GM12875 (cell line): ENCODE measurements at regions not wholly inside any gene's neighbourhood (a gene's known extent, or its start where the extent isn't known, plus 50 kb on each side); places are given as distances from the start of the nearest gene placed in this dataset.

Source experiments
- H3K4me3 ChIP-seq: one replicate; pipeline ENCODE4 v1.5.1; 2011; ENCODE audit warnings: low read depth, low read length, control low read depth
- TF ChIP-seq, protein P1 (sequence below): IDR thresholded peaks from 2 replicates; pipeline ENCODE4 v1.5.1; 2011; ENCODE audit warnings: low read depth, mild to moderate bottlenecking, control low read depth, inconsistent platforms, low read length, moderate library complexity, borderline replicate concordance; ENCODE audit not compliant: insufficient read depth

DNA sequence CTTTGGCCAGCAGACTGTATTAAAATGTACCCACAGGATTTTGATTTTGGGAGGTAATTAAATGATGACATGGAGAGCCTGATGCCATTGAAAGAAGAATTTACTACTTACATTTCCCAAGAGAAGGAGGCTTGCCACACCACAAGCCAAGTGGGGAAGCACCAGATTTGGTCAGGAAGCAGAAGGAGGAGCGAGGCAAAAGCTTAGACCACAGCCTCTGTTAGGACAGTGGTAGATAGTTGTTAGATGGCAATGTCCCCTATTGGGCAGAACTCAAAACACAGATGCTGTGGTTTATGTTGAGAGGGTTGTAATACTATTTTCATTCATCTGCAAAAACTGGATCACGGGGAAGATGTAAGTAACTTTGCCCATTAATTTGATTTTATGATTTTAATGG, 709.4 kb downstream of the VRK1 start:
- no peak overlapping the region for H3K4me3 ChIP-seq
- TF ChIP-seq, protein P1, sequence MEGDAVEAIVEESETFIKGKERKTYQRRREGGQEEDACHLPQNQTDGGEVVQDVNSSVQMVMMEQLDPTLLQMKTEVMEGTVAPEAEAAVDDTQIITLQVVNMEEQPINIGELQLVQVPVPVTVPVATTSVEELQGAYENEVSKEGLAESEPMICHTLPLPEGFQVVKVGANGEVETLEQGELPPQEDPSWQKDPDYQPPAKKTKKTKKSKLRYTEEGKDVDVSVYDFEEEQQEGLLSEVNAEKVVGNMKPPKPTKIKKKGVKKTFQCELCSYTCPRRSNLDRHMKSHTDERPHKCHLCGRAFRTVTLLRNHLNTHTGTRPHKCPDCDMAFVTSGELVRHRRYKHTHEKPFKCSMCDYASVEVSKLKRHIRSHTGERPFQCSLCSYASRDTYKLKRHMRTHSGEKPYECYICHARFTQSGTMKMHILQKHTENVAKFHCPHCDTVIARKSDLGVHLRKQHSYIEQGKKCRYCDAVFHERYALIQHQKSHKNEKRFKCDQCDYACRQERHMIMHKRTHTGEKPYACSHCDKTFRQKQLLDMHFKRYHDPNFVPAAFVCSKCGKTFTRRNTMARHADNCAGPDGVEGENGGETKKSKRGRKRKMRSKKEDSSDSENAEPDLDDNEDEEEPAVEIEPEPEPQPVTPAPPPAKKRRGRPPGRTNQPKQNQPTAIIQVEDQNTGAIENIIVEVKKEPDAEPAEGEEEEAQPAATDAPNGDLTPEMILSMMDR, result no peak

DNA sequence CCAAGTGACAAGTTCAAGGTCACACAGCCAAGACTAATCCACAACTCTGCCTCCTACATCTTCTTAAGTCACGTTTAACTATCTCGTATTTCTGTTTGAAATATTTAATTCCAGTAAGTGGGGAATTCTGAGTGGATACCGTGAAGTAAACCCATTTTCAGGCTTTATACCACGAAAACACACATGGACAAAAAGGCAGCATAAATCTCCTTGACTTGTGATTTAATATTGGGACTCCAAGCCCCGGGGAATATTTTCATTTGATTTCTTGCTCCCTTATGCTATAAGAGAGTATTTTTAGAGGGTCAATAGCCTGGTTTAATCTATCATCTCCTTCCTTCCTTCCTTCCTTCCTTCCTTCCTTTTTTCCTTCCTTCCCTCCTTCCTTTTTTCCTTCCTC, 716.7 kb downstream of the VRK1 start:
- TF ChIP-seq, protein P1, result no peak
- no peak overlapping the region for H3K4me3 ChIP-seq

DNA sequence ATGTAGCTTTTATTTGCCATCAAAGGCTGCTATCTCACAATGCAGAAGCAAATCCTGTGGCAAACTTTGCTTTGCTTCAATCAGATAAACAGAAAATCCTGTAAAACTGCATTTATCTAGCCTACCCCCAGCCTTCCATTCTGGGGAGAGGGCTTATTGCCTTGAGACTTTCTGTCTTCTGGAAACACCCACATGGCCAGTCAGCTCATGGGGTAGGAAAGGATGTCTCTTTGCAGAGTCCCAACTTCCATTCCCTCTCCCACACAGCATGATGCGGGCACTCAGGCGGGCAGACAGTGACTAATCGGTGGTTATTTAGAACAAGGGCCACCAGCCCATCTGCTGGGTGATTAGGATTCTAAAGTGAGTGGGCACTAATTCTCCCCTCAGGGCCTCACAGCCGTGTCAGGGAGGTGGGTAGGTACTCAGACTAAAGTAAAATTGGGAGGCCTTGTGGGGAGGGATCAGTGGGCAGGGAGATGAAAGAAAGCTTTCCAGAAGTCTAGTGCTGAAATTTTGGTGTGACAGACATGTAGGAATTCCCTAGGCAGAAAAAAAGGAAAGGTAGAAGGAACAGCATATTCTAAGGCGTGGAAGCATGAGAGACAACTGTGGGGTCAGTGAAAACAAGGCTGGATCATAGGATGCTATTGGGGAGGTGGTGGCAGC, 720.5 kb downstream of the VRK1 start:
- H3K4me3 ChIP-seq, result no peak overlapping the region
- TF ChIP-seq, protein P1, result no peak

DNA sequence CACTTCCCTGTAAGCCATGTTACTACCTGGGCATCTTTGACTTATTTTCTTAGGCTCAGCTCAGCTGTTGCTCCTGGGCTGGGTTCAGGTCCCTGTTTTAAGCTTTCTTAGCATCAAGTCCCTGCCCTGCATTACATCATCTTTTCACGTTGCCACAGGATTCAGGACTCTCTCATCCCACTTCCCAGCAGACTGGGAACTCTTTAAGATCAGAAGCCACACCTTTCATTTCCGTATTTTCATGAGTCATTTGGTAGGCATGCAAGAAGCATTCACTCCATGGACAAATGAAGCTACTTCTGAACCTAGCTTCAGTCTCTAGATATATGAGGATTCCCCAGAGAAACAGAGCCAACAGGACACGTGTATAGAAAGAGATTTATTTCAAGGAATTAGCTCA, 726.8 kb downstream of the VRK1 start:
- TF ChIP-seq, protein P1, result no peak
- no peak overlapping the region for H3K4me3 ChIP-seq

DNA sequence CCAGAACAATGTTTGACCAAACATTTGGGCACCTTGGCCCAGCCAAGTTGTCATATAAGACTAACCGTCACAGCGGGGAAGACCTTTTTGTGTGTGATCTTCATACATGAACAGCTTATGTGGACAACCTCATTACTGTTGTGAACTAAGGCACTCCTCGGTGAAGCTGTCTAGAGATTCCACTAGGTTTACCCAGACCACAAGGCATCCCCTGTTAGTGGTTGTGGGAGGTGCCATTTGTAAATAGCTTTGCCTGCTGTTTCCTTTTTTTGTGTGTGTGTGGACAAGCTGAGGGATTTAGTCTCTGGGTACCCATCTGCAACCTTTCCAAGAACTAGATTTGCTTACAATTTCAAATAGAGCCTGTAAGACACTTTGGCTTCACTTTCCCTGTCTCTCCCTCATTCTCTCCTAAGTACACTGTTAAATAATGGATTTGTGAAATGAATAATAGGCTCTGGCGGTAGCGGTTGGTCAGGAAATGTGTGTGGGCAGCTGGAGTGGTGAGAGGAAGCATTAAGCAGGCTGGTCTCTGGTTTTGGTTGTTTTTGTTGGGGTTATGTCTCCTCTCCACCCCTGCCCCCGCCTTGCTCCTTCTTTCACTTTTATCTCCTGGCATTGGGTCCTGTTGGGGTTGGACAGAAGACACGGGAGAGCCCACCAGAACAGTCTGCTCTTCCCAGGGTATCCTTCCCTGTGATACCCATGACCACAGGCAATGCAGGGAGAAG, 727.6 kb downstream of the VRK1 start:
- TF ChIP-seq, protein P1, result no peak
- no peak overlapping the region for H3K4me3 ChIP-seq

DNA sequence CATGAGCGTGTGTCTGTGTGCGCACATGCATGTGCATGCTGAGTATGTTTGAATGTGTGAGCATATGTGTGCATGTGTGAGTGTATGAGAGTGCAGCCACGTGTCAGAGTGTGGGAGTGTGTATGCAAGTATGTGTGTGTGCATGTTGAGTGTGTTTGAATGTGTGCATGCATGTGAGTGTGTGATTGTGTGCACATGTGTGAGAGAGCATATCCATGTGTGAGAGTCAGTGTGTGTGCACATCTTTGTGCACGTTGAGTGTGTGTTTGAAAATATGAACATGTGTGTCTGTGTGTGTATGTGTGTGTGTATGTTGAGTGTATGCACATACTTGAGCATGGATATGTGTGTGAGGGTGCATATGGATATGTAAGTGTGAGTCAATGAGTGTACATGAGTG, 730.8 kb downstream of the VRK1 start:
- TF ChIP-seq, protein P1, result no peak

DNA sequence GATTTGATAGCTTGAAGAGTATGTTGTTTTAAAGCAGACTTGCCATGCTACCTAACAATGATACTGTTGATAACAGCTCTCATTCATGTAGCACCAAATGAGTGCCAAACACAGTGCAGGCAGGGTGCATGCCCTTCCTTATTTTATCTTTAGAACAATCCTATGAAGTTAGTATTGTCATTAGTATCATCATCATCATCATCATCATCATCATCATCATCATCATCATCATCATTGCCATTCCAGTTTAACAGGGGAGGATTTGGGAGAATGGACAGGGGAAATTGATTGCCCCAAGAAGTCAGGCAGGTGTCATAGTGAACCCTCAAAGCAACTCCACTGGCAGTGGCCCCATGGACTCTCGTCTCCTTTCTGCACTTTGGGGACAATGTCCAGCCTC, 734.9 kb downstream of the VRK1 start:
- TF ChIP-seq, protein P1, result no peak
- H3K4me3 ChIP-seq, result no peak overlapping the region

More for the DNA sequence above, 730.8 kb downstream of the VRK1 start:
- no peak overlapping the region for H3K4me3 ChIP-seq
